ENCODE measurements at regions not wholly inside any gene's neighbourhood (a gene's known extent, or its start where the extent isn't known, plus 50 kb on each side); places are given as distances from the start of the nearest gene placed in this dataset.

GRCh38 chr18:47737956-47738355, 192.5 kb downstream of the SMAD2 start:
- Histone ChIP-seq H3K4me3 (ENCODE audit: low read depth in 2 of 2, low read length in 2 of 2) (no peak overlapping the region), H3K36me3 (ENCODE audit: control insufficient read depth, insufficient read depth, low read length) (no peaks in the 10 kb centered on the region), H3K27ac (ENCODE audit: low read length) (no peak overlapping the region), H3K27me3 (ENCODE audit: control insufficient read depth, insufficient read depth, low read length) (no peaks in the 10 kb centered on the region; the same call in 1 of the 2 replicates), H3K4me1 (ENCODE audit: control insufficient read depth, insufficient read depth, low read length) (no peaks in the 10 kb centered on the region), H3K9me3 (ENCODE audit: control insufficient read depth, insufficient read depth, low read depth, low read length) (no peaks in the 10 kb centered on the region)
- intact Hi-C loops (cut with micrococcal nuclease; ENCODE audit: unreplicated experiment), result no loop called here
- in situ Hi-C loops (cut with HindIII; ENCODE audit: low pct_unique_long_range_greater_than_20kb, low sequenced_read_pairs), result no loop called here
- no TSS peak for BruUV-seq (replicated peaks)
- DNase-seq (ENCODE audit: low read depth, low spot score), result no peak
- ATAC-seq, result no peak
- ChIA-PET POLR2A (no interaction called here), CTCF (no interaction called here)
- TF ChIP-seq CTCF (IDR thresholded peaks at IDR 0.05) (no peak), REST (IDR thresholded peaks at IDR 0.05; ENCODE audit: insufficient read depth in 1 of 2, low read depth in 2 of 2, low read length in 1 of 2) (no peak), POLR2AphosphoS5 (IDR thresholded peaks at IDR 0.05; ENCODE audit: low read depth, low read length) (no peak), SIN3A (IDR thresholded peaks at IDR 0.05; ENCODE audit: borderline replicate concordance, insufficient read depth, low read depth, low read length) (no peak), TCF7L2 (IDR thresholded peaks at IDR 0.05; ENCODE audit: low read depth, low read length) (no peak)

GRCh38 chr18:47737198-47737830, 193.1 kb downstream of the SMAD2 start:
- H3K27me3 ChIP-seq (ENCODE audit: control insufficient read depth, insufficient read depth, low read length), result no peaks in the 10 kb centered on the region; the same call in 1 of the 2 replicates
- no peaks in the 10 kb centered on the region for H3K36me3 ChIP-seq (ENCODE audit: control insufficient read depth, insufficient read depth, low read length)
- ChIA-PET POLR2A (no interaction called here), CTCF (no interaction called here)
- no peaks in the 10 kb centered on the region for H3K9me3 ChIP-seq (ENCODE audit: control insufficient read depth, insufficient read depth, low read depth, low read length)
- TF ChIP-seq POLR2AphosphoS5 (IDR thresholded peaks at IDR 0.05; ENCODE audit: low read depth, low read length), result no peak
- TF ChIP-seq SIN3A (IDR thresholded peaks at IDR 0.05; ENCODE audit: borderline replicate concordance, insufficient read depth, low read depth, low read length), result no peak
- no peak for TF ChIP-seq CTCF (IDR thresholded peaks at IDR 0.05)
- no peak for TF ChIP-seq TCF7L2 (IDR thresholded peaks at IDR 0.05; ENCODE audit: low read depth, low read length)
- TF ChIP-seq REST (IDR thresholded peaks at IDR 0.05; ENCODE audit: insufficient read depth in 1 of 2, low read depth in 2 of 2, low read length in 1 of 2), result no peak
- H3K27ac ChIP-seq (ENCODE audit: low read length), result no peak overlapping the region
- intact Hi-C loops (cut with micrococcal nuclease; ENCODE audit: unreplicated experiment), result no loop called here
- in situ Hi-C loops (cut with HindIII; ENCODE audit: low pct_unique_long_range_greater_than_20kb, low sequenced_read_pairs), result no loop called here
- H3K4me3 ChIP-seq (ENCODE audit: low read depth in 2 of 2, low read length in 2 of 2), result no peak overlapping the region
- DNase-seq (ENCODE audit: low read depth, low spot score), result no peak
- H3K4me1 ChIP-seq (ENCODE audit: control insufficient read depth, insufficient read depth, low read length), result no peaks in the 10 kb centered on the region
- ATAC-seq, result no peak
- BruUV-seq (replicated peaks), result no TSS peak

All from Panc1 (cell line).